ENCODE measurements at regions not wholly inside any gene's neighbourhood (a gene's known extent, or its start where the extent isn't known, plus 50 kb on each side); places are given as distances from the start of the nearest gene placed in this dataset.
"Not testable (repeated sequence)": the region's sequence is repeated elsewhere in the genome, so short reads cannot be mapped to it uniquely, and the experiment has no call there.

DNA sequence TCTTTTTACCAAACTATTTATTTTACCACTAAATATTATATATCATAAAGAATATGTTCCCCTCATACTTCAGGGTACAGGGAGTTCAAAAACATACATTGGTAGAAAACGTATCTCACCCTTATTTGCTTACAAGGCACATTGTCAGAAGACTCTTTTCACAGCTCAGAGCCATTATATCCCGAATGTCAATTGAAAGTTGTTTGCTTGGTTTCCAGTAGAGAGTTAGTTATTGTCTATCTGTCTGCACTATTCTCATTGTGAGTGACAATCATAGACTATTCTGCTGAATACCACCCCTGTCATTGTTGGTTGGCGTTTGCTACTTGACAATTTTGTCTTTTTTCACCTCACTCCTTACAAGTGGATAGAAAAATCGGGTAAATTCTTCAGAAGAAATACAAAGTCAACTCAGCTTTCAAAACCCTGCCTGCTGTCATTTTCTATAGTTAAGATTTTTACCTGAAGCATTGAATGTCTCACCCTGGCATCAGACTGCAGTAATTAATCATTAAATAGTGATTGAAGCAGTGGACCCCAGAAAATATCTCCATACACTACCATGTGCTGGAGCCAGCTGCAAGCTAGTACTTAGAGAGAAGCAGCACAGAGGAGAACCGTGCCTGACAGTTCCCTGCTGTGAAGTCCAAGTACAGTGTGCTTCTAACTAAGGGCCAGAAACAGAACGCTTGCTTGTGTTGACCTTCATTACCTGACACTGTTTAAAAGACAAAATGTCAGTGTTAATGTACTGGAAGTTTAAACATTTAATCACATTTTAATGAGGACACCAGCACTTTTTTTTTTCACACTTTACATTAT, 510.6 kb downstream of the RERGL start:
- Histone ChIP-seq H3K36me3 (ENCODE audit: control insufficient read depth, insufficient read depth, low read length) (no peaks in the 10 kb centered on the region), H3K4me3 (ENCODE audit: low read depth, low read length) (no peak overlapping the region), H3K27me3 (ENCODE audit: control insufficient read depth, insufficient read depth, low read length) (no peaks in the 10 kb centered on the region)
- no peak for DNase-seq (ENCODE audit: low read depth)
- FAIRE-seq = no peak
- TF ChIP-seq, protein P1, sequence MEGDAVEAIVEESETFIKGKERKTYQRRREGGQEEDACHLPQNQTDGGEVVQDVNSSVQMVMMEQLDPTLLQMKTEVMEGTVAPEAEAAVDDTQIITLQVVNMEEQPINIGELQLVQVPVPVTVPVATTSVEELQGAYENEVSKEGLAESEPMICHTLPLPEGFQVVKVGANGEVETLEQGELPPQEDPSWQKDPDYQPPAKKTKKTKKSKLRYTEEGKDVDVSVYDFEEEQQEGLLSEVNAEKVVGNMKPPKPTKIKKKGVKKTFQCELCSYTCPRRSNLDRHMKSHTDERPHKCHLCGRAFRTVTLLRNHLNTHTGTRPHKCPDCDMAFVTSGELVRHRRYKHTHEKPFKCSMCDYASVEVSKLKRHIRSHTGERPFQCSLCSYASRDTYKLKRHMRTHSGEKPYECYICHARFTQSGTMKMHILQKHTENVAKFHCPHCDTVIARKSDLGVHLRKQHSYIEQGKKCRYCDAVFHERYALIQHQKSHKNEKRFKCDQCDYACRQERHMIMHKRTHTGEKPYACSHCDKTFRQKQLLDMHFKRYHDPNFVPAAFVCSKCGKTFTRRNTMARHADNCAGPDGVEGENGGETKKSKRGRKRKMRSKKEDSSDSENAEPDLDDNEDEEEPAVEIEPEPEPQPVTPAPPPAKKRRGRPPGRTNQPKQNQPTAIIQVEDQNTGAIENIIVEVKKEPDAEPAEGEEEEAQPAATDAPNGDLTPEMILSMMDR (IDR thresholded peaks at IDR 0.05; ENCODE audit: insufficient read depth, low read length, severe bottlenecking) = no peak

DNA sequence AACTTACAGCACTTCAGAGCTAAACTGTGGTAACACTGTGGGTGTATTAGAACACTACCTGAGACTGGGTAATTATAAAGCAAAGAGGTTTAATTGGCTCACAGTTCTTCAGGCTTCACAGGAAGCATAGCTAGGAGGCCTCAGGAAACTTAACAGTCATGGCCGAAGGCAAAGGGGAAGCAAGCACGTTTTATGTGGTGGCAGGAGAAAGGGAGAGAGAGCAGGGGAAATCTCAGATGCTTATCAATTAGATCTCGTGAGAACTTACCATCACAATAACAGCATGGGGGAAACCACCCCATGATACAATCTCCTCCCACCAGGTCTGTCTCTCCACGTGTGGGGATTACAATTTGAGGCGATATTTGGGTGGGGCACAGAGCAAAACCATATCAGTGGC, 512.6 kb downstream of the RERGL start:
- DNase-seq (ENCODE audit: low read depth) = no peak
- FAIRE-seq = no peak
- Histone ChIP-seq H3K4me3 (ENCODE audit: low read depth, low read length) (no peak overlapping the region), H3K36me3 (ENCODE audit: control insufficient read depth, insufficient read depth, low read length) (no peaks in the 10 kb centered on the region), H3K27me3 (ENCODE audit: control insufficient read depth, insufficient read depth, low read length) (no peaks in the 10 kb centered on the region)
- TF ChIP-seq, protein P1 (IDR thresholded peaks at IDR 0.05; ENCODE audit: insufficient read depth, low read length, severe bottlenecking) = no peak

DNA sequence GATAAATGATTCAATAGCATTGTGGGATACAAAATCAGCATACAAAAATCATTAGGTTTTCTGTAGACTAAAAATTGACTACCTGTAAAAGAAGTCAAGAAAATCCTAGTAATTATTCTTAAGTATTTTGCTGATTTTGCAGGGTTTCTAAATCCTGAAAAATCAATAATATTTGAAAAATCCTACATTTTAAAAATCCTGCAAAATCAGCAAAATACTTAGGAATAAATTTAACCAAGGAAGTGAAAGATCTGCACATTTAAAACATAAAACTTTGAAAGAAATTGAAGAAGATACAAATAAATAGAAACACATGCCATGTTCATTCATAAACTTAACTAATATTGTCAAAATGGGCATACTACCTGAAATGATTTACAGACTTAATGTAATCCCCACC, 517.7 kb downstream of the RERGL start:
- H3K36me3 ChIP-seq (ENCODE audit: control insufficient read depth, insufficient read depth, low read length) = no peaks in the 10 kb centered on the region
- DNase-seq (ENCODE audit: low read depth) (no peak), FAIRE-seq (no peak)
- TF ChIP-seq, protein P1 (IDR thresholded peaks at IDR 0.05; ENCODE audit: insufficient read depth, low read length, severe bottlenecking) = no peak
- no peak overlapping the region for H3K4me3 ChIP-seq (ENCODE audit: low read depth, low read length)
- no peaks in the 10 kb centered on the region for H3K27me3 ChIP-seq (ENCODE audit: control insufficient read depth, insufficient read depth, low read length)

DNA sequence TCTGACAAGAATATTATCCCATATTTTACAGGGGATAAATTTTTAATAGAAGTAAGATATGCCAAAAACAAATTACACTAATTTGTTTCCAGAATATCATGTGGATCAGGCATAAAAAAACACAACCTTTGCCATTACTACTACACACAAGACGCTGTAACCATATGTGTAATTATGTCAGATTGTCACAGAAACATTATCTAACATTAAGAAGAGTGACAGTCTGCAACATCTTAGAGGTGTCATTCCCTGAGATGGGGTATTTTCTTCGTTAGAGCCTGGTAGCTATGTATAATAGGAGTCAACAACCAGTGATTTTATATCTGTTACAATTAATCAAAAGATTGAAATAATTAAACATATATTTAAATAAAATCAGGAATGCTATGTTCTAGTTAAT, 518.9 kb downstream of the RERGL start:
- Histone ChIP-seq H3K36me3 (ENCODE audit: control insufficient read depth, insufficient read depth, low read length) (no peaks in the 10 kb centered on the region), H3K27me3 (ENCODE audit: control insufficient read depth, insufficient read depth, low read length) (no peaks in the 10 kb centered on the region), H3K4me3 (ENCODE audit: low read depth, low read length) (no peak overlapping the region)
- FAIRE-seq (no peak), DNase-seq (ENCODE audit: low read depth) (no peak)
- TF ChIP-seq, protein P1 (IDR thresholded peaks at IDR 0.05; ENCODE audit: insufficient read depth, low read length, severe bottlenecking) = no peak

DNA sequence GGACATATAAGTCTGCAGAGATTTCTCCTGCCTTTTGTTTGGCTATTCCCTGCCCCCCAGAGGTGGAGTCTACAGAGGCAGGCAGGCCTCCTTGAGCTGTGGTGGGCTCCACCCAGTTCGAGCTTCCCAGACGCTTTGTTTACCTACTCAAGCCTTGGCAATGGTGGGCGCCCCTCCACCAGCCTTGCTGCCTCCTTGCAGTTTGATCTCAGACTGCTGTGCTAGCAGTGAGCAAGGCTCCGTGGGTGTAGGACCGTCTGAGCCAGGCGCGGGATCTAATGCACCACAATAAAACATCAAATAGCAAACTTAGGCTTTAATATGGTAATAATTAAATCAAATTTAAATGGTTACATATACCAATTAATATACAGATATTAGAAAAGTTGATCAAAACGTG, 525.4 kb downstream of the RERGL start:
- H3K4me3 ChIP-seq (ENCODE audit: low read depth, low read length); FAIRE-seq; H3K36me3 ChIP-seq (ENCODE audit: control insufficient read depth, insufficient read depth, low read length); DNase-seq (ENCODE audit: low read depth); H3K27me3 ChIP-seq (ENCODE audit: control insufficient read depth, insufficient read depth, low read length): not testable (repeated sequence)

DNA sequence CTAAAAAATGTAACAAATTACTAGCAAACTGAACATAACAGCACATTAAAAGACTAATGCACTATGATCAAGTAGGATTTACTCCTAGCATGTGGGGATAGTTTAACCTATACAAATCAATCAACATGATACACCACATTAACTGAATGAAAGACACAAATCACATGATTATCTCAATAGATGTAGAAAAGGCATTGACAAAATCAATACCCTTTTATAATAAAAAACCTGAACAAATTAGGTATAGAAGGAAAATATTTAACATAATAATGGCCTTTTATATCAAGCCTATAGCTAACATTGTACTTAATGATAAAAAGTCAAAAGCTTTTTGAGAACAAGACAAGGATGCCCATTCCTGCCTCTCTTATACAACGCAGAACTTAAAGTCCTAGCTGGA, 540.0 kb downstream of the RERGL start:
- Histone ChIP-seq H3K36me3 (ENCODE audit: control insufficient read depth, insufficient read depth, low read length) (no peaks in the 10 kb centered on the region), H3K27me3 (ENCODE audit: control insufficient read depth, insufficient read depth, low read length) (no peaks in the 10 kb centered on the region), H3K4me3 (ENCODE audit: low read depth, low read length) (no peak overlapping the region)
- TF ChIP-seq, protein P1 (IDR thresholded peaks at IDR 0.05; ENCODE audit: insufficient read depth, low read length, severe bottlenecking) = no peak
- no peak for FAIRE-seq
- no peak for DNase-seq (ENCODE audit: low read depth)

All from bronchial epithelial cell (primary cell).